B cell (primary cell): ENCODE measurements at regions not wholly inside any gene's neighbourhood (a gene's known extent, or its start where the extent isn't known, plus 50 kb on each side); places are given as distances from the start of the nearest gene placed in this dataset.

Experiments
- CTCF ChIP-seq: fragments of 200-600 bp; IDR thresholded peaks from one replicate; pipeline ENCODE4 v1.8.0; 2022; ENCODE audit warnings: antibody characterized with exemption, mild to moderate bottlenecking
- EZH2 ChIP-seq: IDR thresholded peaks from 2 replicates; pipeline ENCODE4 v1.6.1; 2012; ENCODE audit warnings: borderline replicate concordance, low read depth, mild to moderate bottlenecking, moderate library complexity, low read length; ENCODE audit not compliant: insufficient read depth, poor library complexity, severe bottlenecking

- no peak for TF ChIP-seq CTCF
- no peak for TF ChIP-seq EZH2
Measured at GRCh38 chr4:35539404-35540055, 704.8 kb downstream of the ARAP2 start.
